Endothelial cell of umbilical vein (primary cell): ENCODE measurements at regions not wholly inside any gene's neighbourhood (a gene's known extent, or its start where the extent isn't known, plus 50 kb on each side); places are given as distances from the start of the nearest gene placed in this dataset.

Experiments used
- BruUV-seq: library from RNA; stranded (reverse); fragments of 400-500 nt; replicated peaks from 2 replicates; lab custom pipeline; 2021; lab: Mats Ljungman, UMichigan
- CTCF ChIA-PET: fragments of 300-600, 350-600 bp; sonication (Branson Sonifier 250); formaldehyde crosslinking; loops from one replicate; lab custom pipeline; 2021; ENCODE audit warnings: antibody characterized with exemption, inconsistent platforms; lab: Charles Lee
- POLR2A ChIA-PET: fragments of 300-600, 350-600 bp; sonication (Branson Sonifier 250); formaldehyde crosslinking; loops from one replicate; lab custom pipeline; 2021; ENCODE audit warnings: antibody characterized with exemption, inconsistent platforms; lab: Charles Lee
- DNase-seq: peaks from one replicate; pipeline ENCODE4 v3.0.0-alpha.2; 2011; ENCODE audit warnings: low read depth, low spot score
- FAIRE-seq: peaks from 2 replicates; lab custom pipeline; 2011; peaks lifted over from hg19 to GRCh38; lab: Jason Lieb, UNC
- H2AFZ ChIP-seq: 2 replicates; pipeline ENCODE4 v1.6.0; 2012; ENCODE audit warnings: low read depth, low read length, control low read depth, inconsistent platforms
- H3K27ac ChIP-seq: 2 replicates; pipeline ENCODE4 v1.5.1; 2011; ENCODE audit warnings: low read depth, mild to moderate bottlenecking, control low read depth, low read length, moderate library complexity; ENCODE audit not compliant: insufficient read depth
- H3K27me3 ChIP-seq, 2 experiments: 2 replicates each; pipeline versions ENCODE4 v1.6.0 to v1.6.1; 2011; ENCODE audit warnings: low read length in 2 of 2, mixed read lengths in 1 of 2; ENCODE audit not compliant: control insufficient read depth in 2 of 2, insufficient read depth in 2 of 2
- H3K36me3 ChIP-seq, 2 experiments: 2 replicates in 1 of 2; 3 replicates in 1 of 2; pipeline ENCODE4 v1.5.1; 2011; ENCODE audit warnings: low read length in 2 of 2, mild to moderate bottlenecking in 1 of 2, moderate library complexity in 1 of 2; ENCODE audit not compliant: control insufficient read depth in 2 of 2, insufficient read depth in 2 of 2; ENCODE audit errors: extremely low read depth in 1 of 2
- H3K4me1 ChIP-seq: 3 replicates; pipeline ENCODE4 v1.5.1; 2011; ENCODE audit warnings: mild to moderate bottlenecking, low read length; ENCODE audit not compliant: control insufficient read depth, insufficient read depth; ENCODE audit errors: extremely low read depth
- H3K4me2 ChIP-seq: 2 replicates; pipeline ENCODE4 v1.6.1; 2011; ENCODE audit warnings: low read length, control low read depth, mixed read lengths; ENCODE audit not compliant: insufficient read depth
- H3K4me3 ChIP-seq, 3 experiments: fragments of 200-600 bp in 1 of 3; sonication (generic), shearing (Covaris generic) in 1 of 3; replicated peaks in 1 of 3; 2 replicates each; pipeline ENCODE4 v1.5.1; 2011 to 2016; ENCODE audit warnings: control low read depth in 3 of 3, low read length in 3 of 3, mild to moderate bottlenecking in 2 of 3, inconsistent platforms in 1 of 3, low read depth in 1 of 3, moderate library complexity in 1 of 3; ENCODE audit not compliant: insufficient read depth in 1 of 3
- H3K79me2 ChIP-seq: 2 replicates; pipeline ENCODE4 v1.6.0; 2012; ENCODE audit warnings: low read length, inconsistent platforms; ENCODE audit not compliant: control insufficient read depth, insufficient read depth
- H3K9ac ChIP-seq: replicated peaks from 2 replicates; pipeline ENCODE3; 2011; ENCODE audit warnings: low read length, control low read depth; ENCODE audit not compliant: insufficient read depth; ENCODE audit errors: extremely low read depth
- H3K9me1 ChIP-seq: replicated peaks from 3 replicates; pipeline ENCODE4 v1.6.0; 2011; ENCODE audit warnings: mild to moderate bottlenecking, low read length; ENCODE audit not compliant: control insufficient read depth, insufficient read depth; ENCODE audit errors: extremely low read depth
- H3K9me3 ChIP-seq: replicated peaks from 2 replicates; pipeline ENCODE4 v1.5.1; 2012; ENCODE audit warnings: low read length, inconsistent platforms; ENCODE audit not compliant: control insufficient read depth, insufficient read depth
- H4K20me1 ChIP-seq: replicated peaks from 2 replicates; pipeline ENCODE3; 2011; ENCODE audit warnings: mild to moderate bottlenecking, low read length; ENCODE audit not compliant: control insufficient read depth, insufficient read depth; ENCODE audit errors: extremely low read depth
- EZH2 ChIP-seq: IDR thresholded peaks from 2 replicates; pipeline ENCODE4 v1.6.1; 2012; ENCODE audit warnings: borderline replicate concordance, low read depth, mild to moderate bottlenecking, moderate library complexity, low read length, inconsistent platforms; ENCODE audit not compliant: severe bottlenecking
- FOS ChIP-seq: IDR thresholded peaks from 2 replicates; pipeline ENCODE4 v1.6.1; 2011; ENCODE audit warnings: mild to moderate bottlenecking, low read length, moderate library complexity, borderline replicate concordance; ENCODE audit not compliant: insufficient read depth
- GATA2 ChIP-seq: IDR thresholded peaks from 2 replicates; pipeline ENCODE4 v1.7.0; 2011; ENCODE audit warnings: low read depth, mild to moderate bottlenecking, moderate library complexity, mixed read lengths, low read length; ENCODE audit not compliant: insufficient read length, insufficient read depth
- JUN ChIP-seq: IDR thresholded peaks from 2 replicates; pipeline ENCODE4 v1.6.1; 2011; ENCODE audit warnings: borderline replicate concordance, low read depth; ENCODE audit not compliant: insufficient read length, insufficient read depth
- MYC ChIP-seq: IDR thresholded peaks from one replicate; pipeline ENCODE4 v1.6.1; 2011; ENCODE audit warnings: mild to moderate bottlenecking, low read depth, low read length
- POLR2A ChIP-seq: IDR thresholded peaks from 2 replicates; pipeline ENCODE4 v1.6.1; 2012; ENCODE audit warnings: low read depth, mild to moderate bottlenecking, control low read depth, low read length
- POLR2AphosphoS5 ChIP-seq: IDR thresholded peaks from 2 replicates; pipeline ENCODE4 v1.6.1; 2012; ENCODE audit warnings: low read depth, mild to moderate bottlenecking, control low read depth, low read length, moderate library complexity; ENCODE audit not compliant: insufficient read depth
- dilution Hi-C: fragments of 300-500 bp; cut with MboI; formaldehyde crosslinking; loops from one replicate; pipeline ENCODE4 v1.15.0; 2019; ENCODE audit warnings: low sequenced_read_pairs; ENCODE audit not compliant: extremely low pct_ligation_motif_present
- intact Hi-C: fragments of 100-400 bp; cut with micrococcal nuclease; formaldehyde crosslinking; loops from one replicate; pipeline ENCODE4 v1.10.0; 2022
- TF ChIP-seq, protein P1 (sequence below), 2 donors: IDR thresholded peaks; 1 replicate in 1 of 2; 2 replicates in 1 of 2; pipeline ENCODE4 v1.5.1; 2011; ENCODE audit warnings: low read length in 2 of 2, mild to moderate bottlenecking in 2 of 2, moderate library complexity in 2 of 2, control low read depth in 1 of 2, inconsistent platforms in 1 of 2, low read depth in 1 of 2; ENCODE audit not compliant: insufficient read depth in 1 of 2; ENCODE audit errors: extremely low read depth in 1 of 2
- TF ChIP-seq, protein P2 (sequence below): IDR thresholded peaks from 2 replicates; pipeline ENCODE4 v1.6.1; 2011; ENCODE audit not compliant: insufficient read depth, insufficient read length

GRCh38 chr14:28911521-28911920 is 144.9 kb downstream of the FOXG1 start:
- TF ChIP-seq EZH2 = no peak
- no peak for TF ChIP-seq POLR2A
- TF ChIP-seq MYC = no peak
- TF ChIP-seq JUN = no peak
- TF ChIP-seq POLR2AphosphoS5 = no peak
- TF ChIP-seq, protein P1, sequence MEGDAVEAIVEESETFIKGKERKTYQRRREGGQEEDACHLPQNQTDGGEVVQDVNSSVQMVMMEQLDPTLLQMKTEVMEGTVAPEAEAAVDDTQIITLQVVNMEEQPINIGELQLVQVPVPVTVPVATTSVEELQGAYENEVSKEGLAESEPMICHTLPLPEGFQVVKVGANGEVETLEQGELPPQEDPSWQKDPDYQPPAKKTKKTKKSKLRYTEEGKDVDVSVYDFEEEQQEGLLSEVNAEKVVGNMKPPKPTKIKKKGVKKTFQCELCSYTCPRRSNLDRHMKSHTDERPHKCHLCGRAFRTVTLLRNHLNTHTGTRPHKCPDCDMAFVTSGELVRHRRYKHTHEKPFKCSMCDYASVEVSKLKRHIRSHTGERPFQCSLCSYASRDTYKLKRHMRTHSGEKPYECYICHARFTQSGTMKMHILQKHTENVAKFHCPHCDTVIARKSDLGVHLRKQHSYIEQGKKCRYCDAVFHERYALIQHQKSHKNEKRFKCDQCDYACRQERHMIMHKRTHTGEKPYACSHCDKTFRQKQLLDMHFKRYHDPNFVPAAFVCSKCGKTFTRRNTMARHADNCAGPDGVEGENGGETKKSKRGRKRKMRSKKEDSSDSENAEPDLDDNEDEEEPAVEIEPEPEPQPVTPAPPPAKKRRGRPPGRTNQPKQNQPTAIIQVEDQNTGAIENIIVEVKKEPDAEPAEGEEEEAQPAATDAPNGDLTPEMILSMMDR (IDR thresholded peaks at IDR 0.05; ENCODE audit: extremely low read depth in 1 of 2, insufficient read depth in 1 of 2, low read depth in 1 of 2, low read length in 2 of 2) = no peak
- no peak for TF ChIP-seq GATA2
- no peak for TF ChIP-seq FOS
- TF ChIP-seq, protein P2, sequence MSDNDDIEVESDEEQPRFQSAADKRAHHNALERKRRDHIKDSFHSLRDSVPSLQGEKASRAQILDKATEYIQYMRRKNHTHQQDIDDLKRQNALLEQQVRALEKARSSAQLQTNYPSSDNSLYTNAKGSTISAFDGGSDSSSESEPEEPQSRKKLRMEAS = no peak
- H4K20me1 ChIP-seq = no peaks in the 10 kb centered on the region
- no peak overlapping the region for H3K27ac ChIP-seq
- H3K9me3 ChIP-seq = no peaks in the 10 kb centered on the region
- DNase-seq (no peak), FAIRE-seq (no peak)
- CTCF ChIA-PET = no interaction called here
- intact Hi-C loops = no loop called here
- no peaks in the 10 kb centered on the region for H3K9me1 ChIP-seq
- no peak overlapping the region for H3K4me2 ChIP-seq
- BruUV-seq = no TSS peak
- no peaks in the 10 kb centered on the region for H3K79me2 ChIP-seq
- H2AFZ ChIP-seq = no peak overlapping the region
- no peaks in the 10 kb centered on the region for H3K4me1 ChIP-seq
- POLR2A ChIA-PET = no interaction called here
- dilution Hi-C loops = no loop called here
- no peak overlapping the region for H3K4me3 ChIP-seq
- H3K9ac ChIP-seq = no peak overlapping the region
- H3K36me3 ChIP-seq = no peaks in the 10 kb centered on the region
- H3K27me3 ChIP-seq = no peaks in the 10 kb centered on the region
